BLaER1 (cell line): ENCODE measurements at regions not wholly inside any gene's neighbourhood (a gene's known extent, or its start where the extent isn't known, plus 50 kb on each side); places are given as distances from the start of the nearest gene placed in this dataset.

Experiments
- H3K27ac ChIP-seq: shearing (Covaris generic); formaldehyde crosslinking; 2 replicates; pipeline ENCODE4 v1.8.1; 2022
- H3K27me3 ChIP-seq: shearing (Covaris generic); formaldehyde crosslinking; 2 replicates; pipeline ENCODE4 v1.8.1; 2022
- H3K36me3 ChIP-seq: shearing (Covaris generic); formaldehyde crosslinking; 2 replicates; pipeline ENCODE4 v1.8.1; 2022
- H3K4me1 ChIP-seq: shearing (Covaris generic); formaldehyde crosslinking; 2 replicates; pipeline ENCODE4 v1.8.1; 2022
- H3K4me2 ChIP-seq: shearing (Covaris generic); formaldehyde crosslinking; 2 replicates; pipeline ENCODE4 v1.8.1; 2022
- H3K4me3 ChIP-seq: shearing (Covaris generic); formaldehyde crosslinking; 2 replicates; pipeline ENCODE4 v1.8.1; 2022
- H3K9ac ChIP-seq: shearing (Covaris generic); formaldehyde crosslinking; 2 replicates; pipeline ENCODE4 v1.8.1; 2022
- H3K9me3 ChIP-seq: shearing (Covaris generic); formaldehyde crosslinking; 2 replicates; pipeline ENCODE4 v1.8.1; 2022
- H4K20me1 ChIP-seq: shearing (Covaris generic); formaldehyde crosslinking; 2 replicates; pipeline ENCODE4 v1.8.1; 2022
- Cebpa-rat ChIP-seq: shearing (Covaris generic); IDR thresholded peaks from 2 replicates; pipeline ENCODE4 v1.8.1; 2022

- no peak overlapping the region for H3K4me3 ChIP-seq
Observed at GRCh38 chr6:81834141-81834681, 81.7 kb upstream of the TENT5A start.

GRCh38 chr6:81832304-81832703 lies 79.8 kb upstream of the TENT5A start:
- H3K4me2 ChIP-seq: no peak overlapping the region
- no peak overlapping the region for H3K9ac ChIP-seq
- H3K4me1 ChIP-seq: no peaks in the 10 kb centered on the region
- H3K27me3 ChIP-seq: no peaks in the 10 kb centered on the region
- H4K20me1 ChIP-seq: no peaks in the 10 kb centered on the region
- H3K27ac ChIP-seq: no peak overlapping the region
- TF ChIP-seq Cebpa-rat: no peak
- no peaks in the 10 kb centered on the region for H3K36me3 ChIP-seq
- H3K4me3 ChIP-seq: no peak overlapping the region
- H3K9me3 ChIP-seq: no peaks in the 10 kb centered on the region

More at GRCh38 chr6:81834141-81834681, 81.7 kb upstream of the TENT5A start:
- no peak overlapping the region for H3K9ac ChIP-seq
- TF ChIP-seq Cebpa-rat: no peak
- no peaks in the 10 kb centered on the region for H3K36me3 ChIP-seq
- H3K27ac ChIP-seq: no peak overlapping the region
- no peaks in the 10 kb centered on the region for H4K20me1 ChIP-seq
- H3K9me3 ChIP-seq: no peaks in the 10 kb centered on the region
- no peaks in the 10 kb centered on the region for H3K27me3 ChIP-seq
- H3K4me1 ChIP-seq: no peaks in the 10 kb centered on the region
- no peak overlapping the region for H3K4me2 ChIP-seq

- Histone ChIP-seq H3K4me1 (no peaks in the 10 kb centered on the region), H3K27ac (no peak overlapping the region), H3K9ac (no peak overlapping the region), H3K4me3 (no peak overlapping the region), H3K4me2 (no peak overlapping the region), H3K27me3 (no peaks in the 10 kb centered on the region), H3K9me3 (no peaks in the 10 kb centered on the region), H4K20me1 (no peaks in the 10 kb centered on the region), H3K36me3 (no peaks in the 10 kb centered on the region)
- no peak for TF ChIP-seq Cebpa-rat
Observed at GRCh38 chr6:81831274-81831673, 78.8 kb upstream of the TENT5A start.

DNA sequence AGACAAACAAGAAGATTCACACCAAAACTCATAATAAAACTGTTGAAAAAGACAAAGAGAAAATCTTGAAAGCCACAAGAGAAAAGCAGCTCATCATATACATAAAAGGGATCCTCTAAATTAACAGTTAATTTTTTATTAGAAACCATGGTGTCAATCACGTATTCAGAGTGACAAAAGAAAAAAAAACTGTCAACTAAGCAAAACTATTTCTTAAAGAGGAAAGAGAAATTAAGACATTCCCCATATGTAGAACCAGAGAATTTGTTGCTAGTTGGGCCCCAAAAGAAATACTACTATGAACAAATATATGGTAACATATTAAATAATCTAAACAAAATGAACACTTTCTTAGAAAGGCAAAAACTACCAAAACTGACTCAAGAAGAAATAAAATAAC lies 74.3 kb upstream of the TENT5A start:
- Histone ChIP-seq H4K20me1 (no peaks in the 10 kb centered on the region), H3K27ac (no peak overlapping the region), H3K9me3 (no peaks in the 10 kb centered on the region), H3K4me1 (no peaks in the 10 kb centered on the region), H3K4me2 (no peak overlapping the region), H3K36me3 (no peaks in the 10 kb centered on the region), H3K9ac (no peak overlapping the region), H3K27me3 (no peaks in the 10 kb centered on the region), H3K4me3 (no peak overlapping the region)
- TF ChIP-seq Cebpa-rat: no peak

GRCh38 chr6:81822568-81822967 lies 70.1 kb upstream of the TENT5A start:
- Histone ChIP-seq H4K20me1 (no peaks in the 10 kb centered on the region), H3K27me3 (no peaks in the 10 kb centered on the region), H3K4me1 (no peaks in the 10 kb centered on the region), H3K36me3 (no peaks in the 10 kb centered on the region), H3K27ac (no peak overlapping the region), H3K9ac (no peak overlapping the region), H3K4me2 (no peak overlapping the region), H3K9me3 (no peaks in the 10 kb centered on the region), H3K4me3 (no peak overlapping the region)
- no peak for TF ChIP-seq Cebpa-rat

DNA sequence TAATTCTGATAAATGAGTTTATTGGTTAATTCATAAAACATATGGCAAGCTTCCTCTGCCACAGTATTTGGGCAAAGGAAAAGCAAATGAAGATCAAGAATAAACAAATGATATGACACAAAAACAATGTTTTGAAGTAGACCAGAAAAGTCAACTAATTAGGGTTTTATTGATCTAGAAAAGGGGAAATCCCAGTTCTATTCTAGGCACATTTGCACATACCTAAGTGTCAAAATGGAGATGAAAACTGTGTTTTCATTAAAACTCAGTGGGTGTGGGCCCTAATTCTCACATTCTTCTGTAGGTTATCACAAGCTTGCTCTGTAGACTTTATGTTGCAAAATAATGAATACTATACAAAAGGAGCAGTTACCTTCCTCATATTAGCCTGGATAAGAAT lies 69.0 kb upstream of the TENT5A start:
- no peak for TF ChIP-seq Cebpa-rat
- H3K36me3 ChIP-seq: no peaks in the 10 kb centered on the region
- H3K4me3 ChIP-seq: no peak overlapping the region
- no peak overlapping the region for H3K4me2 ChIP-seq
- no peak overlapping the region for H3K9ac ChIP-seq
- H3K27me3 ChIP-seq: no peaks in the 10 kb centered on the region
- no peaks in the 10 kb centered on the region for H3K4me1 ChIP-seq
- no peaks in the 10 kb centered on the region for H3K9me3 ChIP-seq
- H3K27ac ChIP-seq: no peak overlapping the region
- no peaks in the 10 kb centered on the region for H4K20me1 ChIP-seq

DNA sequence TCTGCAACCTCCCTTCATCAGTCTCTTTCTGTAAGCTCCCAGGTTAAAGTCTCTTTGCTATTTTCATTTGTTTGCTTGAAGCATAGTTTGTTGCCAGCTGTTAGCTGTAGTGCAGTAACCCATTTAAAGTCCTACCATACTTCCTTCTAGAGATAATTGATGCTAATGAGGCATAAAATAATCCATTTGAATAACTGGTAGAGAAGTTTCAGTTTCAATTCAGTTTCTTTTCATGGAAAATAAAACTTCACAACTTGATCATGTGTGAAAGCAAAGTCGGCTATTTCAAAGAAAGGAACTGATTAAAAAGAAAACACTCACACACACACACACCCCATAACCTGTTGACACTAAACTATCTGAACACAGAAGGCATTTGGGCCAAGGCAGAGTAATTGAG lies 68.5 kb upstream of the TENT5A start:
- no peaks in the 10 kb centered on the region for H3K27me3 ChIP-seq
- no peak overlapping the region for H3K4me3 ChIP-seq
- H3K4me1 ChIP-seq: no peaks in the 10 kb centered on the region
- H3K36me3 ChIP-seq: no peaks in the 10 kb centered on the region
- H4K20me1 ChIP-seq: no peaks in the 10 kb centered on the region
- no peak for TF ChIP-seq Cebpa-rat
- no peaks in the 10 kb centered on the region for H3K9me3 ChIP-seq
- H3K27ac ChIP-seq: no peak overlapping the region
- H3K9ac ChIP-seq: no peak overlapping the region
- no peak overlapping the region for H3K4me2 ChIP-seq

DNA sequence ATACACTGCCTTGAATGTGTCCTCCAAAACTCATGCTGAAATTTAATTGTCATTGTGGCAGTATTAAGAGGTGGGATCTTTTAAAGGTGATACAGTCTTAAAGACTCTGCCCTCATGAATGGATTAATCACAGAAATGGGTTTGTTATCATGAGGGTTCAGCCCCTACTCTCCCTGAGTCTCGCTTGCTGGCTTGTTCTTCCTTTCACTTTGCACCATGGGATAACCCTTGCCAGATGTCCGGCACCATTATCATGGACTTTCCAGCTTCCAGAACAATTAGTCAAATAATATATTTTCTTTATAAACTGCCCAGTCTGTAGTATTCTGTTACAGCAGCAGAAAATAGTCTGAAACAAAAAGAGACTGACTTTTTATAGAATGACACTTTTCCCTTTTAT lies 67.9 kb upstream of the TENT5A start:
- Histone ChIP-seq H3K4me2 (no peak overlapping the region), H3K9ac (no peak overlapping the region), H3K4me3 (no peak overlapping the region), H3K4me1 (no peaks in the 10 kb centered on the region), H3K9me3 (no peaks in the 10 kb centered on the region), H3K27me3 (no peaks in the 10 kb centered on the region), H4K20me1 (no peaks in the 10 kb centered on the region), H3K27ac (no peak overlapping the region), H3K36me3 (no peaks in the 10 kb centered on the region)
- TF ChIP-seq Cebpa-rat: no peak

GRCh38 chr6:81819767-81820166 lies 67.3 kb upstream of the TENT5A start:
- no peak overlapping the region for H3K9ac ChIP-seq
- no peaks in the 10 kb centered on the region for H3K4me1 ChIP-seq
- no peak for TF ChIP-seq Cebpa-rat
- no peak overlapping the region for H3K27ac ChIP-seq
- no peak overlapping the region for H3K4me2 ChIP-seq
- no peaks in the 10 kb centered on the region for H3K27me3 ChIP-seq
- no peak overlapping the region for H3K4me3 ChIP-seq
- no peaks in the 10 kb centered on the region for H3K36me3 ChIP-seq
- H4K20me1 ChIP-seq: no peaks in the 10 kb centered on the region
- H3K9me3 ChIP-seq: no peaks in the 10 kb centered on the region

DNA sequence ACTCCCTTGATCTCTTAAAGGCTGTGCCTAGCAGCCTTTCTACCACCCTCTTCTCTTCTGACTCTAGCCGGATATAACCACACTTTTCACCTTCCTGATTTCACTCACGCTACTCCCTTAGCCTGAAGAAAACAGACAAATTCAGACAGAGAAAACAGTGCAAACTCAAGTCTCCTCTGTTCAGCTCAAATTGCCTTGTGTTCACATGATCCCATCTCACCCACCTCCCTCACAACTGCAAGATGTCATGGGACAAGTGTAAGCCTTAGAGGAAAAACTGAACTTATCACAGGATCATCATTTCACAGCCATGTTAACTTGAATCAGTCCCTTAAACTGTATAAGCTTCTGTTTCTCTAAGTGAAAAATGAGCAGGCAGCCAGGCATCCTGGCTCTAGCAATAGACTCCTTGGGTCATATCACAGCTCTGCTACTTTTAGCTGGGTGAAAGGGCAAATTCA lies 66.5 kb upstream of the TENT5A start:
- H4K20me1 ChIP-seq: no peaks in the 10 kb centered on the region
- no peak for TF ChIP-seq Cebpa-rat
- no peaks in the 10 kb centered on the region for H3K36me3 ChIP-seq
- no peaks in the 10 kb centered on the region for H3K4me1 ChIP-seq
- no peaks in the 10 kb centered on the region for H3K9me3 ChIP-seq
- H3K27ac ChIP-seq: no peak overlapping the region
- no peak overlapping the region for H3K4me2 ChIP-seq
- H3K4me3 ChIP-seq: no peak overlapping the region
- no peak overlapping the region for H3K9ac ChIP-seq
- no peaks in the 10 kb centered on the region for H3K27me3 ChIP-seq

DNA sequence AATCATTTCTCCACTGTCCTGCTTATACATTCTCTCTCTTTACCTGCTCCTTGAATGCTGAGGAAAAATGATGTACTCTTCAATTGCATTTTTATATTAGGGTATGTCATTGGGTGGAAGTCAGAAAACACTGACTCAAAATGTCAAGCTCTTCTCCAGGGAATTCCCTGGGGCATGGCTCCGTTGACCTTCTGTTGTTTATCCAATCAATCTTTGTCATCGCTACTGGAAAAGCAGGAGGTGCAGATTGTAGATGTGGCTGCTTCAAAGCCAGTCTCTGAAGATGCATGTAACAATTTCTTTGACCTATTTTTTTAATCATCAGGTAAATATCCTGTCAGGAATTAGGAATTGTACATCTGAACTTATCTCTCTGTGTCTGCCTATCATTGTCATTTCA lies 63.9 kb upstream of the TENT5A start:
- Histone ChIP-seq H3K9ac (no peak overlapping the region), H3K4me2 (no peak overlapping the region), H3K27me3 (no peaks in the 10 kb centered on the region), H3K36me3 (no peaks in the 10 kb centered on the region), H3K4me3 (no peak overlapping the region), H3K9me3 (no peaks in the 10 kb centered on the region), H4K20me1 (no peaks in the 10 kb centered on the region), H3K27ac (no peak overlapping the region), H3K4me1 (no peaks in the 10 kb centered on the region)
- TF ChIP-seq Cebpa-rat: no peak
